ENCODE measurements at regions not wholly inside any gene's neighbourhood (a gene's known extent, or its start where the extent isn't known, plus 50 kb on each side); places are given as distances from the start of the nearest gene placed in this dataset.

DNA sequence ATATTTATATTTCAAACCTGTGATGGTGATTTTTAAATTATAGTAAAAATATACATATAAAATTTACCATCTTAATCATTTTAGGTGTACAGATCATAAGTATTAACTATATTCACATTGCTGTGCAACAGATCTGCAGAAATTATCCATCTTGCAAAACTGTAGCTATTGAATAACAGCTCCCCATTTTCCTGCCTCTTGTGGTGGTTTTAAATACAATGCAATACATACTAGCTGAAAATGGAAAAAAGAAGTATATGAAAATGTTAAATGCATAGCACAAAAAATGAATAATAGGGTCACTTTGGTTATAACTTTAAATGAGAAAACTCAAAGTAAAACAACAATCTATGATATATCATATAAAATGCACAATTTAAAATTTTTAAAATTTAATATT is 130.9 kb upstream of the VPREB1 start:
- no peak for DNase-seq
- H3K4me3 ChIP-seq (ENCODE audit: low read depth, low read length): no peak overlapping the region
- no peak overlapping the region for H3K27ac ChIP-seq (ENCODE audit: low read depth, low read length)
- H3K4ac ChIP-seq (ENCODE audit: low read depth, low read length): no peak overlapping the region
- peaks cover 3% of the 10 kb centered on the region for H3K9me3 ChIP-seq (ENCODE audit: insufficient read depth, low read depth, low read length)
- H3K23ac ChIP-seq (ENCODE audit: low read length): no peak overlapping the region
- no peak overlapping the region for H4K8ac ChIP-seq (ENCODE audit: low read depth, low read length)
- H3K79me2 ChIP-seq (ENCODE audit: control insufficient read depth, insufficient read depth, low read length, poor library complexity): no peaks in the 10 kb centered on the region
- H2BK12ac ChIP-seq (ENCODE audit: low read length): no peak overlapping the region
- H3K27me3 ChIP-seq (ENCODE audit: insufficient read depth, low read length): no peaks in the 10 kb centered on the region
- H4K12ac ChIP-seq (ENCODE audit: low read depth, low read length): no peak overlapping the region
- H3K36me3 ChIP-seq (ENCODE audit: control insufficient read depth in 1 of 2, insufficient read depth in 2 of 2, low read length in 2 of 2): no peaks in the 10 kb centered on the region
- H4K91ac ChIP-seq (ENCODE audit: low read depth, low read length): no peak overlapping the region
- no peak overlapping the region for H3K4me2 ChIP-seq (ENCODE audit: low read length)
- no peak overlapping the region for H3K14ac ChIP-seq (ENCODE audit: low read length)
- H3K18ac ChIP-seq (ENCODE audit: low read length): no peak overlapping the region
- no peak overlapping the region for H2AK5ac ChIP-seq (ENCODE audit: low read length)
- H3K9ac ChIP-seq (ENCODE audit: low read length): no peak overlapping the region
- no peaks in the 10 kb centered on the region for H3K4me1 ChIP-seq (ENCODE audit: control insufficient read depth in 1 of 2, insufficient read depth in 2 of 2, low read length in 2 of 2)
- H2BK5ac ChIP-seq (ENCODE audit: low read depth, low read length, poor library complexity): no peak overlapping the region
- H3K79me1 ChIP-seq (ENCODE audit: low read length): no peaks in the 10 kb centered on the region
- H2BK120ac ChIP-seq (ENCODE audit: insufficient read depth, low read length, poor library complexity): no peak overlapping the region
- H2AFZ ChIP-seq (ENCODE audit: insufficient read depth, low read length, poor library complexity): no peak overlapping the region

DNA sequence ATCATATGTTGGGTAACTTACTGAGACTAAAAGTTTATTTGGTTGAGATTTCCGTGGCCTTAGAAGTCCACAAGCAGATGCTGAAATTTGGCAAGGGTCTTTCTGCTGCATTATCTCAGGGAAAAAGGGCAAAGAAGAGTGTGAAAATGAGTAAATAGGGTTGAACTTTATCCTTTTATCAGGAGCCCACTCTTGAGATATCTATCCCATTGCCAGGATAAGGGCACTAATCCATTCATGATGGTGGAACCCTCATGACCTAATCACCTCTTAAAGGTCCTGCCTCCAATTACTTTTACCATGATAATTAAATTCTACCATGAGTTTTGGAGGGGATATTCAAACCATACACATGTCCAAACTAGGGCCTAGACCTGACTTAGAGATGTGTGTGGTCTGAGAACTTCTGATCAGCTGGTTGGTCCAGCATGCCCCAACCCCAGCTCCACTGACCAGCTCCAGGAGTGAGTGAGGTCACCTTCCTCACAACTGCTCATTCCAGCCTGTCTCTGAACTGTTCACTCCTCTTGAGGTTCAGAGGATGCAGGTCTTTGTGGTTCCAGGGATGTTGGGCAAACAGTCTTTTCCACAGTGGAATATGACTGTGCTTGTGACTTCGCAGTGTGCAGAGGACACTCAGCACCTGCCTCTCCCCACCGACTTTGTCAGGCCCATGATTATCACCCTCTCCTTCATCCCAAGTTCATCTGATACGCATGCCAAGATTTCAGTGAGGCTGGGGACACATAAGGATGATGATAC is 130.1 kb upstream of the TOP3B start:
- no peak overlapping the region for H3K14ac ChIP-seq (ENCODE audit: low read length)
- H3K4ac ChIP-seq (ENCODE audit: low read depth, low read length): no peak overlapping the region
- no peak overlapping the region for H3K9ac ChIP-seq (ENCODE audit: low read length)
- no peak overlapping the region for H3K4me2 ChIP-seq (ENCODE audit: low read length)
- H3K36me3 ChIP-seq (ENCODE audit: control insufficient read depth in 1 of 2, insufficient read depth in 2 of 2, low read length in 2 of 2): no peaks in the 10 kb centered on the region
- H3K4me1 ChIP-seq (ENCODE audit: control insufficient read depth in 1 of 2, insufficient read depth in 2 of 2, low read length in 2 of 2): no peaks in the 10 kb centered on the region
- H3K9me3 ChIP-seq (ENCODE audit: insufficient read depth, low read depth, low read length): peaks cover 3% of the 10 kb centered on the region
- H2BK12ac ChIP-seq (ENCODE audit: low read length): no peak overlapping the region
- WGBS (ENCODE audit: extremely low coverage, insufficient coverage, insufficient read length): no CpG with 5 or more reads among the region's 4 CpGs
- no peak overlapping the region for H2BK5ac ChIP-seq (ENCODE audit: low read depth, low read length, poor library complexity)
- no peak overlapping the region for H2BK120ac ChIP-seq (ENCODE audit: insufficient read depth, low read length, poor library complexity)
- no peaks in the 10 kb centered on the region for H3K79me1 ChIP-seq (ENCODE audit: low read length)
- H2AK5ac ChIP-seq (ENCODE audit: low read length): no peak overlapping the region
- H3K4me3 ChIP-seq (ENCODE audit: low read depth, low read length): no peak overlapping the region
- no peak overlapping the region for H2AFZ ChIP-seq (ENCODE audit: insufficient read depth, low read length, poor library complexity)
- H3K79me2 ChIP-seq (ENCODE audit: control insufficient read depth, insufficient read depth, low read length, poor library complexity): no peaks in the 10 kb centered on the region
- H3K18ac ChIP-seq (ENCODE audit: low read length): no peak overlapping the region
- no peak overlapping the region for H4K12ac ChIP-seq (ENCODE audit: low read depth, low read length)
- H4K91ac ChIP-seq (ENCODE audit: low read depth, low read length): no peak overlapping the region
- no peak for DNase-seq
- H3K27me3 ChIP-seq (ENCODE audit: insufficient read depth, low read length): no peaks in the 10 kb centered on the region
- H3K23ac ChIP-seq (ENCODE audit: low read length): no peak overlapping the region
- H3K27ac ChIP-seq (ENCODE audit: low read depth, low read length): no peak overlapping the region
- no peak overlapping the region for H4K8ac ChIP-seq (ENCODE audit: low read depth, low read length)

DNA sequence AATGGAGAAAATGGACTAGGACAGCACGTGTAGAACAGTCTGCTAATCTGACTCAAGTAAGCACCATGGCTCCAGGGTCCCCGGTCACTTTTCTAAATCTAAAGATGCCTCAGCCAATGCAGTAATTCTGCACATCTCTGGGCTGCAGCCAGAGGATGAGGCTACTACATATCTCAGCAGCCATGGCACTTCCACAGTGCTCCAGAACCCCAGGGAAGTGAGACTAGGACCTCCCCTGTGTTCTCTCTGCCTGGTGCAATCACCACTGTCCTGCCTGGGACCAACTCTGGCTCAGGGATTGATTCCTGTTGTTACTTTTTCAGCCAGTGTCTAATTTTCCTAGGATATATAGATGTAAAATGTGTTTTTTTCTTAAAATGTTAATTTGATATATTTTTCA is 129.4 kb upstream of the TOP3B start:
- H3K4ac ChIP-seq (ENCODE audit: low read depth, low read length): no peak overlapping the region
- H2AFZ ChIP-seq (ENCODE audit: insufficient read depth, low read length, poor library complexity): no peak overlapping the region
- no peaks in the 10 kb centered on the region for H3K79me2 ChIP-seq (ENCODE audit: control insufficient read depth, insufficient read depth, low read length, poor library complexity)
- H3K36me3 ChIP-seq (ENCODE audit: control insufficient read depth in 1 of 2, insufficient read depth in 2 of 2, low read length in 2 of 2): no peaks in the 10 kb centered on the region
- H4K8ac ChIP-seq (ENCODE audit: low read depth, low read length): no peak overlapping the region
- no peak overlapping the region for H3K18ac ChIP-seq (ENCODE audit: low read length)
- DNase-seq: no peak
- H3K27ac ChIP-seq (ENCODE audit: low read depth, low read length): no peak overlapping the region
- no peak overlapping the region for H2AK5ac ChIP-seq (ENCODE audit: low read length)
- no peak overlapping the region for H3K4me2 ChIP-seq (ENCODE audit: low read length)
- H3K4me3 ChIP-seq (ENCODE audit: low read depth, low read length): no peak overlapping the region
- no peaks in the 10 kb centered on the region for H3K4me1 ChIP-seq (ENCODE audit: control insufficient read depth in 1 of 2, insufficient read depth in 2 of 2, low read length in 2 of 2)
- no peak overlapping the region for H3K23ac ChIP-seq (ENCODE audit: low read length)
- H3K27me3 ChIP-seq (ENCODE audit: insufficient read depth, low read length): no peaks in the 10 kb centered on the region
- peaks cover 3% of the 10 kb centered on the region for H3K9me3 ChIP-seq (ENCODE audit: insufficient read depth, low read depth, low read length)
- no peak overlapping the region for H2BK120ac ChIP-seq (ENCODE audit: insufficient read depth, low read length, poor library complexity)
- no peak overlapping the region for H2BK12ac ChIP-seq (ENCODE audit: low read length)
- no peak overlapping the region for H3K9ac ChIP-seq (ENCODE audit: low read length)
- H4K91ac ChIP-seq (ENCODE audit: low read depth, low read length): no peak overlapping the region
- no peak overlapping the region for H3K14ac ChIP-seq (ENCODE audit: low read length)
- H2BK5ac ChIP-seq (ENCODE audit: low read depth, low read length, poor library complexity): no peak overlapping the region
- no peaks in the 10 kb centered on the region for H3K79me1 ChIP-seq (ENCODE audit: low read length)
- H4K12ac ChIP-seq (ENCODE audit: low read depth, low read length): no peak overlapping the region
- WGBS (ENCODE audit: extremely low coverage, insufficient coverage, insufficient read length): no CpG with 5 or more reads among the region's 2 CpGs

DNA sequence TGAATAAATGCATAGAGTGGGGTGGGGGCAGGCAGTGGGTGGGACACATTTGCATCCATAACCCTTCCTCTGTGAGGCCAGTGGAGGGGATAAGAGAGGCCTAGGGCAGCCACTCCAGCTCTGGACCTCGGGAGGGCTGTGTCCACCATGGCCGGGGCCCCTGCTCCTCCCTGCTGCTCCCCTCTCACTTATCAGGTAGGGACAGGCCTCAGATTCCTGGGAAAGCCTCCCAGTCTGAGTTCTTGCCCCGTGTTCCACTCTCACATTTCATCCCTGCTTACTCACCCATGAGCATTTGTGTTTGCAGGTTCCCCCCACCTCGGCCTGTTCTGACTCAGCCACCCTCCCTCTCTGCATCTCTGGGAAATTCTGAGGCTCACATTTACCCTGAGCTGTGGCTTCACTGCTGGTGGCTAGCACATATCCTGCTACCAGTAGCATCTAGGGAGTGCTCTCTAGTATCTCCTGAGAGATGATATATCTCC is 128.7 kb upstream of the TOP3B start:
- Histone ChIP-seq H2AFZ (ENCODE audit: insufficient read depth, low read length, poor library complexity) (no peak overlapping the region), H4K91ac (ENCODE audit: low read depth, low read length) (no peak overlapping the region), H3K27me3 (ENCODE audit: insufficient read depth, low read length) (no peaks in the 10 kb centered on the region), H3K9me3 (ENCODE audit: insufficient read depth, low read depth, low read length) (peaks cover 3% of the 10 kb centered on the region), H4K12ac (ENCODE audit: low read depth, low read length) (no peak overlapping the region), H3K4me1 (ENCODE audit: control insufficient read depth in 1 of 2, insufficient read depth in 2 of 2, low read length in 2 of 2) (no peaks in the 10 kb centered on the region), H3K79me1 (ENCODE audit: low read length) (no peaks in the 10 kb centered on the region), H3K14ac (ENCODE audit: low read length) (no peak overlapping the region), H3K23ac (ENCODE audit: low read length) (no peak overlapping the region), H3K36me3 (ENCODE audit: control insufficient read depth in 1 of 2, insufficient read depth in 2 of 2, low read length in 2 of 2) (no peaks in the 10 kb centered on the region), H2BK12ac (ENCODE audit: low read length) (no peak overlapping the region), H3K18ac (ENCODE audit: low read length) (no peak overlapping the region), H4K8ac (ENCODE audit: low read depth, low read length) (no peak overlapping the region), H3K4ac (ENCODE audit: low read depth, low read length) (no peak overlapping the region), H3K79me2 (ENCODE audit: control insufficient read depth, insufficient read depth, low read length, poor library complexity) (no peaks in the 10 kb centered on the region), H3K27ac (ENCODE audit: low read depth, low read length) (no peak overlapping the region), H2BK5ac (ENCODE audit: low read depth, low read length, poor library complexity) (no peak overlapping the region), H2AK5ac (ENCODE audit: low read length) (no peak overlapping the region), H3K4me3 (ENCODE audit: low read depth, low read length) (no peak overlapping the region), H3K9ac (ENCODE audit: low read length) (no peak overlapping the region), H2BK120ac (ENCODE audit: insufficient read depth, low read length, poor library complexity) (no peak overlapping the region), H3K4me2 (ENCODE audit: low read length) (no peak overlapping the region)
- no CpG with 5 or more reads among the region's 4 CpGs for WGBS (ENCODE audit: extremely low coverage, insufficient coverage, insufficient read length)
- no peak for DNase-seq

All from trophoblast cell (in vitro differentiated cells and primary cell).